CD4-positive, CD25-positive, alpha-beta regulatory T cell (primary cell): ENCODE measurements at regions not wholly inside any gene's neighbourhood (a gene's known extent, or its start where the extent isn't known, plus 50 kb on each side); places are given as distances from the start of the nearest gene placed in this dataset.

Experiments used
- ATAC-seq, 2 donors: fragments of 150-1000 bp; cut with Tn5 transposase; one replicate each; pipeline ENCODE4 v1.10.0; 2021; ENCODE audit warnings: low read depth in 2 of 2, moderate number of reproducible peaks in 2 of 2, moderate library complexity in 1 of 2
- DNase-seq, 3 donors: peaks; one replicate each; pipeline versions ENCODE4 v3.0.0 to v3.0.0-alpha.2; 2012 to 2022; ENCODE audit warnings: mixed read lengths in 1 of 3
- H3K27ac ChIP-seq: one replicate; pipeline ENCODE4 v1.7.0; 2013; ENCODE audit warnings: mild to moderate bottlenecking, low read length; ENCODE audit not compliant: insufficient read depth, poor library complexity, severe bottlenecking
- H3K27me3 ChIP-seq: one replicate; pipeline ENCODE4 v1.7.0; 2013; ENCODE audit warnings: low read length; ENCODE audit not compliant: control insufficient read depth, insufficient read depth
- H3K36me3 ChIP-seq: one replicate; pipeline ENCODE4 v1.7.0; 2013; ENCODE audit warnings: mild to moderate bottlenecking, low read length, moderate library complexity; ENCODE audit not compliant: control insufficient read depth, insufficient read depth
- H3K4me1 ChIP-seq: 2 replicates; pipeline ENCODE4 v1.7.0; 2013; ENCODE audit warnings: mild to moderate bottlenecking, low read length; ENCODE audit not compliant: insufficient read depth, control insufficient read depth, poor library complexity, severe bottlenecking
- H3K4me3 ChIP-seq: one replicate; pipeline ENCODE4 v1.7.0; 2013; ENCODE audit warnings: low read depth, mild to moderate bottlenecking, low read length, moderate library complexity
- H3K9me3 ChIP-seq, 2 experiments: 1 replicate in 1 of 2; 2 replicates in 1 of 2; pipeline ENCODE4 v1.7.0; 2013; ENCODE audit warnings: low read length in 2 of 2, mild to moderate bottlenecking in 1 of 2, moderate library complexity in 1 of 2; ENCODE audit not compliant: control insufficient read depth in 2 of 2
- H3K27ac Mint-ChIP-seq, 3 donors: one replicate each; pipeline ENCODE4 v1.8.0; 2020 to 2022; ENCODE audit warnings: mild to moderate bottlenecking in 3 of 3, mixed read lengths in 3 of 3, moderate library complexity in 2 of 3
- H3K27me3 Mint-ChIP-seq: one replicate; pipeline ENCODE4 v1.8.0; 2022; ENCODE audit warnings: mild to moderate bottlenecking, mixed read lengths
- H3K36me3 Mint-ChIP-seq: one replicate; pipeline ENCODE4 v1.8.0; 2020; ENCODE audit warnings: mixed read lengths
- H3K4me1 Mint-ChIP-seq, 4 donors: one replicate each; pipeline ENCODE4 v1.8.0; 2020 to 2022; ENCODE audit warnings: mixed read lengths in 4 of 4, mild to moderate bottlenecking in 1 of 4
- H3K4me3 Mint-ChIP-seq, 4 donors: one replicate each; pipeline ENCODE4 v1.8.0; 2020 to 2022; ENCODE audit warnings: mild to moderate bottlenecking in 4 of 4, mixed read lengths in 4 of 4, moderate library complexity in 3 of 4
- H3K9me3 Mint-ChIP-seq, 7 donors: one replicate each; pipeline ENCODE4 v1.8.0; 2020 to 2022; ENCODE audit warnings: mixed read lengths in 7 of 7, mild to moderate bottlenecking in 3 of 7, moderate library complexity in 2 of 7

GRCh38 chr6:169141671-169142537 lies 111.7 kb downstream of the THBS2 start:
- H3K27ac Mint-ChIP-seq = no peak overlapping the region
- ATAC-seq (no peak), DNase-seq (no peak)
- no peaks in the 10 kb centered on the region for H3K36me3 Mint-ChIP-seq
- H3K4me1 ChIP-seq = no peaks in the 10 kb centered on the region
- no peaks in the 10 kb centered on the region for H3K27me3 Mint-ChIP-seq
- no peak overlapping the region for H3K27ac ChIP-seq
- H3K4me3 ChIP-seq = no peak overlapping the region
- no peaks in the 10 kb centered on the region for H3K27me3 ChIP-seq
- peaks cover 0 to 4% (median 0%) of the 10 kb centered on the region in 7 donors for H3K9me3 Mint-ChIP-seq
- H3K4me1 Mint-ChIP-seq = no peaks in the 10 kb centered on the region
- H3K9me3 ChIP-seq = no peaks in the 10 kb centered on the region
- H3K4me3 Mint-ChIP-seq = no peak overlapping the region
- no peaks in the 10 kb centered on the region for H3K36me3 ChIP-seq

GRCh38 chr6:169140986-169141495 lies 112.6 kb downstream of the THBS2 start:
- DNase-seq (no peak), ATAC-seq (no peak)
- Mint-ChIP-seq H3K36me3 (no peaks in the 10 kb centered on the region), H3K4me3 (no peak overlapping the region), H3K27ac (no peak overlapping the region), H3K9me3 (peaks cover 0 to 4% (median 0%) of the 10 kb centered on the region in 7 donors), H3K4me1 (no peaks in the 10 kb centered on the region), H3K27me3 (no peaks in the 10 kb centered on the region)
- Histone ChIP-seq H3K9me3 (no peaks in the 10 kb centered on the region), H3K27me3 (no peaks in the 10 kb centered on the region), H3K4me3 (no peak overlapping the region), H3K36me3 (no peaks in the 10 kb centered on the region), H3K27ac (no peak overlapping the region), H3K4me1 (no peaks in the 10 kb centered on the region)

- H3K4me3 Mint-ChIP-seq = no peak overlapping the region
- H3K36me3 ChIP-seq = no peaks in the 10 kb centered on the region
- no peak overlapping the region for H3K27ac ChIP-seq
- H3K27me3 ChIP-seq = no peaks in the 10 kb centered on the region
- ATAC-seq = no peak
- H3K9me3 ChIP-seq = no peaks in the 10 kb centered on the region
- no peaks in the 10 kb centered on the region for H3K36me3 Mint-ChIP-seq
- H3K27ac Mint-ChIP-seq = no peak overlapping the region
- H3K27me3 Mint-ChIP-seq = no peaks in the 10 kb centered on the region
- peaks cover 0 to 4% (median 0%) of the 10 kb centered on the region in 7 donors for H3K9me3 Mint-ChIP-seq
- no peaks in the 10 kb centered on the region for H3K4me1 ChIP-seq
- no peak overlapping the region for H3K4me3 ChIP-seq
- no peaks in the 10 kb centered on the region for H3K4me1 Mint-ChIP-seq
- DNase-seq = no peak
These were observed 114.3 kb downstream of the THBS2 start for GRCh38 chr6:169139179-169139971.

GRCh38 chr6:169132352-169132940 lies 121.2 kb downstream of the THBS2 start:
- Mint-ChIP-seq H3K4me3 (no peak overlapping the region), H3K4me1 (no peaks in the 10 kb centered on the region), H3K27ac (peak overlapping the region in 1 of 3 donors; percentile 33), H3K36me3 (no peaks in the 10 kb centered on the region), H3K27me3 (no peaks in the 10 kb centered on the region), H3K9me3 (peaks cover 0 to 8% (median 0%) of the 10 kb centered on the region in 7 donors)
- Histone ChIP-seq H3K27me3 (no peaks in the 10 kb centered on the region), H3K4me3 (no peak overlapping the region), H3K4me1 (no peaks in the 10 kb centered on the region), H3K36me3 (no peaks in the 10 kb centered on the region), H3K9me3 (no peaks in the 10 kb centered on the region), H3K27ac (no peak overlapping the region)
- DNase-seq (no peak), ATAC-seq (no peak)

GRCh38 chr6:169131390-169131789 lies 122.3 kb downstream of the THBS2 start:
- Mint-ChIP-seq H3K36me3 (no peaks in the 10 kb centered on the region), H3K4me1 (no peaks in the 10 kb centered on the region), H3K27ac (no peak overlapping the region), H3K4me3 (no peak overlapping the region), H3K27me3 (no peaks in the 10 kb centered on the region), H3K9me3 (peaks cover 0 to 8% (median 0%) of the 10 kb centered on the region in 7 donors)
- Histone ChIP-seq H3K4me1 (no peaks in the 10 kb centered on the region), H3K27me3 (no peaks in the 10 kb centered on the region), H3K9me3 (no peaks in the 10 kb centered on the region), H3K27ac (no peak overlapping the region), H3K4me3 (no peak overlapping the region), H3K36me3 (no peaks in the 10 kb centered on the region)
- no peak for ATAC-seq
- no peak for DNase-seq

GRCh38 chr6:169130113-169130512 lies 123.5 kb downstream of the THBS2 start:
- Histone ChIP-seq H3K4me1 (no peaks in the 10 kb centered on the region), H3K4me3 (no peak overlapping the region), H3K27me3 (no peaks in the 10 kb centered on the region), H3K9me3 (no peaks in the 10 kb centered on the region), H3K27ac (no peak overlapping the region), H3K36me3 (no peaks in the 10 kb centered on the region)
- H3K27ac Mint-ChIP-seq = no peak overlapping the region
- DNase-seq (no peak), ATAC-seq (no peak)
- no peaks in the 10 kb centered on the region for H3K4me1 Mint-ChIP-seq
- no peak overlapping the region for H3K4me3 Mint-ChIP-seq
- no peaks in the 10 kb centered on the region for H3K36me3 Mint-ChIP-seq
- H3K27me3 Mint-ChIP-seq = no peaks in the 10 kb centered on the region
- peaks cover 0 to 8% (median 0%) of the 10 kb centered on the region in 7 donors for H3K9me3 Mint-ChIP-seq

GRCh38 chr6:169121013-169121412 lies 132.6 kb downstream of the THBS2 start:
- no peaks in the 10 kb centered on the region for H3K9me3 ChIP-seq
- no peaks in the 10 kb centered on the region for H3K4me1 ChIP-seq
- Mint-ChIP-seq H3K27me3 (no peaks in the 10 kb centered on the region), H3K4me1 (no peaks in the 10 kb centered on the region), H3K36me3 (no peaks in the 10 kb centered on the region), H3K27ac (no peak overlapping the region), H3K9me3 (peaks cover 0 to 2% (median 0%) of the 10 kb centered on the region in 7 donors), H3K4me3 (no peak overlapping the region)
- ATAC-seq = no peak
- H3K36me3 ChIP-seq = no peaks in the 10 kb centered on the region
- H3K4me3 ChIP-seq = no peak overlapping the region
- no peaks in the 10 kb centered on the region for H3K27me3 ChIP-seq
- H3K27ac ChIP-seq = no peak overlapping the region
- no peak for DNase-seq
